ENCODE measurements at regions not wholly inside any gene's neighbourhood (a gene's known extent, or its start where the extent isn't known, plus 50 kb on each side); places are given as distances from the start of the nearest gene placed in this dataset.

- no peaks in the 10 kb centered on the region for H3K27me3 ChIP-seq
- no peak overlapping the region for H3K27ac ChIP-seq
- WGBS = 85% methylated on average over 5 of the region's 5 CpGs
- H3K4me3 ChIP-seq = no peak overlapping the region
- TF ChIP-seq CTCF (IDR thresholded peaks at IDR 0.05) (no peak), POLR2AphosphoS5 (IDR thresholded peaks at IDR 0.05) (no peak), POLR2A (IDR thresholded peaks at IDR 0.05) (no peak), EP300 (IDR thresholded peaks at IDR 0.05) (no peak)
- no peaks in the 10 kb centered on the region for H3K9me3 ChIP-seq
- H3K4me1 ChIP-seq = no peaks in the 10 kb centered on the region
- no peaks in the 10 kb centered on the region for H3K36me3 ChIP-seq
- DNase-seq (ENCODE audit: low spot score in 2 of 2) = no peak
These were observed 205.9 kb upstream of the RNF32 start for GRCh38 chr7:156434706-156435105.

DNA sequence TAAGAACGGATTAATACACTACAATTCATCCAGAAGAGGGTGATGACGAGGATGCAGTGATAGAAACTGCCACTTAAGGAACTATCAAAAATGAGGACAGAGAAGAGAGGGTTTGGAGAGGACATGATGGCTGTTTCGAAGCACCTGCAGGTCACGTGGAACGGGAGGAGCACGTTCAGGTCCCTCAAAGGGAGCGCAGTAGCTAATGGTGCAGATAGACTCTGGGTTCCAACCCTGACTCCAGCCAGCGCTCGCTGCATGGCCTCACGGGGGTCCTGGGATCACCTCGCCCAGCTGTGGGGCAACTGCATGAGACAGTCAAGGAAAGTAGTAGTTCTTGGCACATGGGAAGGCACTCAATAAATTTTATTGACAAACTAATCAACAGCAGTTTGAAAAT, 208.6 kb upstream of the RNF32 start:
- Histone ChIP-seq H3K27ac (no peak overlapping the region), H3K36me3 (no peaks in the 10 kb centered on the region), H3K4me3 (no peak overlapping the region), H3K4me1 (no peaks in the 10 kb centered on the region), H3K9me3 (no peaks in the 10 kb centered on the region), H3K27me3 (no peaks in the 10 kb centered on the region)
- TF ChIP-seq EP300 (IDR thresholded peaks at IDR 0.05) (no peak), POLR2A (IDR thresholded peaks at IDR 0.05) (no peak), CTCF (IDR thresholded peaks at IDR 0.05) (no peak), POLR2AphosphoS5 (IDR thresholded peaks at IDR 0.05) (no peak)
- 86% methylated on average over 11 of the region's 11 CpGs for WGBS
- no peak for DNase-seq (ENCODE audit: low spot score in 2 of 2)

DNA sequence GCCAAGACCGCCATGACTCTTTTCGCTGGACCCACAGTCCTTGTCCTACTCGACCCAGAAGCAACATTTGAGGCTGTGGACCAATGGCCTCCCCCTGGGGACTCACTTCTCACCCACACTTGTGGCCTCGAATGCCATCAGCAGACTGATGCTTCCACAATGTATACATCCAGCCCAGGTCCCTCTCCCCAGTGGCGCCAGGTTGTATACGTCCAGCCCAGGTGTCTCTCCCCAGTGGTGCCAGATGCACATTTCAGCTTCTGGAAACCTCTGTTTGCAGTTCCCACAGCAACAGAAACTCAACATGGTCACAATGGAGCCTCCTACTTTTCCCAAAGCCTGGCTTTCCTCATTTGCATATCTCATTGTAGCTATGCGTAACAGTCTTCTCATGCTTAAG, 210.5 kb upstream of the RNF32 start:
- 92% methylated on average over 7 of the region's 7 CpGs for WGBS
- no peak overlapping the region for H3K27ac ChIP-seq
- H3K36me3 ChIP-seq = no peaks in the 10 kb centered on the region
- H3K27me3 ChIP-seq = no peaks in the 10 kb centered on the region
- H3K4me1 ChIP-seq = no peaks in the 10 kb centered on the region
- no peak for DNase-seq (ENCODE audit: low spot score in 2 of 2)
- H3K9me3 ChIP-seq = no peaks in the 10 kb centered on the region
- TF ChIP-seq CTCF (IDR thresholded peaks at IDR 0.05) (no peak), EP300 (IDR thresholded peaks at IDR 0.05) (no peak), POLR2AphosphoS5 (IDR thresholded peaks at IDR 0.05) (no peak), POLR2A (IDR thresholded peaks at IDR 0.05) (no peak)
- no peak overlapping the region for H3K4me3 ChIP-seq

- H3K4me3 ChIP-seq = no peak overlapping the region
- DNase-seq (ENCODE audit: low spot score in 2 of 2) = no peak
- H3K27ac ChIP-seq = no peak overlapping the region
- H3K27me3 ChIP-seq = no peaks in the 10 kb centered on the region
- no peaks in the 10 kb centered on the region for H3K36me3 ChIP-seq
- WGBS = 97% methylated on average over 5 of the region's 5 CpGs
- H3K9me3 ChIP-seq = no peaks in the 10 kb centered on the region
- TF ChIP-seq EP300 (IDR thresholded peaks at IDR 0.05) = no peak
- no peak for TF ChIP-seq POLR2AphosphoS5 (IDR thresholded peaks at IDR 0.05)
- TF ChIP-seq CTCF (IDR thresholded peaks at IDR 0.05) = no peak
- TF ChIP-seq POLR2A (IDR thresholded peaks at IDR 0.05) = no peak
- H3K4me1 ChIP-seq = no peaks in the 10 kb centered on the region
These were observed 211.1 kb upstream of the RNF32 start for GRCh38 chr7:156429514-156429913.

GRCh38 chr7:156423876-156424275, 216.7 kb upstream of the RNF32 start:
- Histone ChIP-seq H3K4me3 (no peak overlapping the region), H3K4me1 (no peaks in the 10 kb centered on the region), H3K9me3 (no peaks in the 10 kb centered on the region), H3K36me3 (no peaks in the 10 kb centered on the region), H3K27ac (no peak overlapping the region), H3K27me3 (no peaks in the 10 kb centered on the region)
- TF ChIP-seq POLR2A (IDR thresholded peaks at IDR 0.05) = no peak
- no peak for TF ChIP-seq EP300 (IDR thresholded peaks at IDR 0.05)
- TF ChIP-seq POLR2AphosphoS5 (IDR thresholded peaks at IDR 0.05) = no peak
- no peak for TF ChIP-seq CTCF (IDR thresholded peaks at IDR 0.05)
- DNase-seq (ENCODE audit: low spot score in 2 of 2) = no peak

Measured in suprapubic skin (tissue), 4 donors.